ENCODE measurements at regions not wholly inside any gene's neighbourhood (a gene's known extent, or its start where the extent isn't known, plus 50 kb on each side); places are given as distances from the start of the nearest gene placed in this dataset.

- Histone ChIP-seq H3K4me1 (ENCODE audit: control insufficient read depth, extremely low read depth, insufficient read depth, low read length) (no peaks in the 10 kb centered on the region), H3K36me3 (ENCODE audit: control insufficient read depth, insufficient read depth, low read length) (no peaks in the 10 kb centered on the region), H3K27me3 (ENCODE audit: control insufficient read depth, insufficient read depth, low read length) (no peaks in the 10 kb centered on the region), H4K20me1 (ENCODE audit: control insufficient read depth, extremely low read depth, insufficient read depth, low read length) (no peaks in the 10 kb centered on the region), H3K79me2 (ENCODE audit: control insufficient read depth, insufficient read depth, low read length) (no peaks in the 10 kb centered on the region), H3K4me3 (replicated peaks in 1 of 4; ENCODE audit: control extremely low read depth in 1 of 4, insufficient read depth in 1 of 4, low read depth in 3 of 4, low read length in 4 of 4) (no peak overlapping the region), H3K9ac (ENCODE audit: insufficient read depth, low read length) (no peak overlapping the region), H2AFZ (ENCODE audit: low read length) (no peak overlapping the region), H3K9me3 (ENCODE audit: control insufficient read depth, insufficient read depth, low read depth, low read length) (no peaks in the 10 kb centered on the region), H3K27ac (ENCODE audit: insufficient read depth, low read length) (no peak overlapping the region), H3K4me2 (ENCODE audit: extremely low read depth, insufficient read depth, low read length) (no peak overlapping the region)
- peak; percentile 67 to 84 for DNase-seq (ENCODE audit: low read depth in 2 of 2)
- TF ChIP-seq EZH2 (IDR thresholded peaks at IDR 0.05; ENCODE audit: low read length, missing control alignments) (no peak), CTCF (conservative IDR thresholded peaks at IDR 0.05 in 1 of 2, IDR thresholded peaks at IDR 0.05 in 1 of 2; ENCODE audit: low read depth in 1 of 2, low read length in 2 of 2) (no peak)
Observed at GRCh38 chr1:218813237-218813636, 360.4 kb upstream of the LYPLAL1 start.

GRCh38 chr1:218815076-218815475 lies 358.6 kb upstream of the LYPLAL1 start:
- Histone ChIP-seq H3K9me3 (ENCODE audit: control insufficient read depth, insufficient read depth, low read depth, low read length) (no peaks in the 10 kb centered on the region), H3K79me2 (ENCODE audit: control insufficient read depth, insufficient read depth, low read length) (no peaks in the 10 kb centered on the region), H3K9ac (ENCODE audit: insufficient read depth, low read length) (no peak overlapping the region), H2AFZ (ENCODE audit: low read length) (no peak overlapping the region), H4K20me1 (ENCODE audit: control insufficient read depth, extremely low read depth, insufficient read depth, low read length) (no peaks in the 10 kb centered on the region), H3K4me1 (ENCODE audit: control insufficient read depth, extremely low read depth, insufficient read depth, low read length) (no peaks in the 10 kb centered on the region), H3K27ac (ENCODE audit: insufficient read depth, low read length) (no peak overlapping the region), H3K27me3 (ENCODE audit: control insufficient read depth, insufficient read depth, low read length) (no peaks in the 10 kb centered on the region), H3K4me2 (ENCODE audit: extremely low read depth, insufficient read depth, low read length) (no peak overlapping the region), H3K36me3 (ENCODE audit: control insufficient read depth, insufficient read depth, low read length) (no peaks in the 10 kb centered on the region), H3K4me3 (replicated peaks in 1 of 4; ENCODE audit: control extremely low read depth in 1 of 4, insufficient read depth in 1 of 4, low read depth in 3 of 4, low read length in 4 of 4) (no peak overlapping the region)
- no peak for TF ChIP-seq EZH2 (IDR thresholded peaks at IDR 0.05; ENCODE audit: low read length, missing control alignments)
- TF ChIP-seq CTCF (conservative IDR thresholded peaks at IDR 0.05 in 1 of 2, IDR thresholded peaks at IDR 0.05 in 1 of 2; ENCODE audit: low read depth in 1 of 2, low read length in 2 of 2), result no peak
- DNase-seq (ENCODE audit: low read depth in 2 of 2), result no peak

GRCh38 chr1:218817071-218817470 lies 356.6 kb upstream of the LYPLAL1 start:
- Histone ChIP-seq H3K27me3 (ENCODE audit: control insufficient read depth, insufficient read depth, low read length) (no peaks in the 10 kb centered on the region), H3K4me2 (ENCODE audit: extremely low read depth, insufficient read depth, low read length) (no peak overlapping the region), H3K36me3 (ENCODE audit: control insufficient read depth, insufficient read depth, low read length) (no peaks in the 10 kb centered on the region), H3K27ac (ENCODE audit: insufficient read depth, low read length) (no peak overlapping the region), H4K20me1 (ENCODE audit: control insufficient read depth, extremely low read depth, insufficient read depth, low read length) (no peaks in the 10 kb centered on the region), H3K9ac (ENCODE audit: insufficient read depth, low read length) (no peak overlapping the region), H3K4me3 (replicated peaks in 1 of 4; ENCODE audit: control extremely low read depth in 1 of 4, insufficient read depth in 1 of 4, low read depth in 3 of 4, low read length in 4 of 4) (no peak overlapping the region), H3K9me3 (ENCODE audit: control insufficient read depth, insufficient read depth, low read depth, low read length) (no peaks in the 10 kb centered on the region), H3K79me2 (ENCODE audit: control insufficient read depth, insufficient read depth, low read length) (no peaks in the 10 kb centered on the region), H3K4me1 (ENCODE audit: control insufficient read depth, extremely low read depth, insufficient read depth, low read length) (no peaks in the 10 kb centered on the region), H2AFZ (ENCODE audit: low read length) (no peak overlapping the region)
- peak in 1 of 2 donors; percentile 7 for DNase-seq (ENCODE audit: low read depth in 2 of 2)
- TF ChIP-seq CTCF (conservative IDR thresholded peaks at IDR 0.05 in 1 of 2, IDR thresholded peaks at IDR 0.05 in 1 of 2; ENCODE audit: low read depth in 1 of 2, low read length in 2 of 2) (no peak), EZH2 (IDR thresholded peaks at IDR 0.05; ENCODE audit: low read length, missing control alignments) (no peak)
